ENCODE measurements at regions not wholly inside any gene's neighbourhood (a gene's known extent, or its start where the extent isn't known, plus 50 kb on each side); places are given as distances from the start of the nearest gene placed in this dataset.
"Not testable (repeated sequence)": the region's sequence is repeated elsewhere in the genome, so short reads cannot be mapped to it uniquely, and the experiment has no call there.

GRCh38 chr2:11898576-11898975, 152.1 kb downstream of the LPIN1 start:
- H3K4me1 ChIP-seq (ENCODE audit: insufficient read depth, low read length), result no peaks in the 10 kb centered on the region
- H3K79me2 ChIP-seq (ENCODE audit: insufficient read depth, low read length), result no peaks in the 10 kb centered on the region
- no peak overlapping the region for H3K9ac ChIP-seq (ENCODE audit: low read depth, low read length)
- no peaks in the 10 kb centered on the region for H3K27me3 ChIP-seq (ENCODE audit: insufficient read depth, low read length, poor library complexity)
- H3K4me2 ChIP-seq (ENCODE audit: insufficient read depth, low read length), result no peak overlapping the region
- no peak overlapping the region for H2AFZ ChIP-seq (ENCODE audit: low read depth, low read length)
- ATAC-seq (ENCODE audit: insufficient read depth, low read depth) (no peak), DNase-seq (no peak)
- no peaks in the 10 kb centered on the region for H3K9me3 ChIP-seq (ENCODE audit: insufficient read depth, low read length, severe bottlenecking)
- no peaks in the 10 kb centered on the region for H4K20me1 ChIP-seq (ENCODE audit: insufficient read depth, low read length)
- H3K27ac ChIP-seq (ENCODE audit: low read length), result no peak overlapping the region
- no peak overlapping the region for H3K4me3 ChIP-seq (ENCODE audit: low read depth in 1 of 2, low read length in 2 of 2)
- no peak for TF ChIP-seq EZH2 (IDR thresholded peaks at IDR 0.05; ENCODE audit: borderline replicate concordance, low read depth, low read length, severe bottlenecking)
- TF ChIP-seq, protein P1, sequence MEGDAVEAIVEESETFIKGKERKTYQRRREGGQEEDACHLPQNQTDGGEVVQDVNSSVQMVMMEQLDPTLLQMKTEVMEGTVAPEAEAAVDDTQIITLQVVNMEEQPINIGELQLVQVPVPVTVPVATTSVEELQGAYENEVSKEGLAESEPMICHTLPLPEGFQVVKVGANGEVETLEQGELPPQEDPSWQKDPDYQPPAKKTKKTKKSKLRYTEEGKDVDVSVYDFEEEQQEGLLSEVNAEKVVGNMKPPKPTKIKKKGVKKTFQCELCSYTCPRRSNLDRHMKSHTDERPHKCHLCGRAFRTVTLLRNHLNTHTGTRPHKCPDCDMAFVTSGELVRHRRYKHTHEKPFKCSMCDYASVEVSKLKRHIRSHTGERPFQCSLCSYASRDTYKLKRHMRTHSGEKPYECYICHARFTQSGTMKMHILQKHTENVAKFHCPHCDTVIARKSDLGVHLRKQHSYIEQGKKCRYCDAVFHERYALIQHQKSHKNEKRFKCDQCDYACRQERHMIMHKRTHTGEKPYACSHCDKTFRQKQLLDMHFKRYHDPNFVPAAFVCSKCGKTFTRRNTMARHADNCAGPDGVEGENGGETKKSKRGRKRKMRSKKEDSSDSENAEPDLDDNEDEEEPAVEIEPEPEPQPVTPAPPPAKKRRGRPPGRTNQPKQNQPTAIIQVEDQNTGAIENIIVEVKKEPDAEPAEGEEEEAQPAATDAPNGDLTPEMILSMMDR (IDR thresholded peaks at IDR 0.05; ENCODE audit: borderline replicate concordance, extremely low read depth, low read length, poor library complexity, severe bottlenecking), result no peak
- H3K36me3 ChIP-seq (ENCODE audit: insufficient read depth, low read length), result no peaks in the 10 kb centered on the region

- Histone ChIP-seq H3K27ac (ENCODE audit: low read length) (no peak overlapping the region), H4K20me1 (ENCODE audit: insufficient read depth, low read length) (no peaks in the 10 kb centered on the region), H3K4me1 (ENCODE audit: insufficient read depth, low read length) (no peaks in the 10 kb centered on the region), H3K9me3 (ENCODE audit: insufficient read depth, low read length, severe bottlenecking) (no peaks in the 10 kb centered on the region), H3K9ac (ENCODE audit: low read depth, low read length) (no peak overlapping the region), H3K4me2 (ENCODE audit: insufficient read depth, low read length) (no peak overlapping the region), H3K79me2 (ENCODE audit: insufficient read depth, low read length) (no peaks in the 10 kb centered on the region), H3K4me3 (ENCODE audit: low read depth in 1 of 2, low read length in 2 of 2) (no peak overlapping the region), H3K27me3 (ENCODE audit: insufficient read depth, low read length, poor library complexity) (no peaks in the 10 kb centered on the region), H3K36me3 (ENCODE audit: insufficient read depth, low read length) (no peaks in the 10 kb centered on the region), H2AFZ (ENCODE audit: low read depth, low read length) (peak overlapping the region; percentile 19; the same call in 1 of the 2 replicates)
- no peak for ATAC-seq (ENCODE audit: insufficient read depth, low read depth)
- DNase-seq, result no peak
- TF ChIP-seq, protein P1 (IDR thresholded peaks at IDR 0.05; ENCODE audit: borderline replicate concordance, extremely low read depth, low read length, poor library complexity, severe bottlenecking), result no peak
- no peak for TF ChIP-seq EZH2 (IDR thresholded peaks at IDR 0.05; ENCODE audit: borderline replicate concordance, low read depth, low read length, severe bottlenecking)
Measured at GRCh38 chr2:11899264-11899818, 152.9 kb downstream of the LPIN1 start.

DNA sequence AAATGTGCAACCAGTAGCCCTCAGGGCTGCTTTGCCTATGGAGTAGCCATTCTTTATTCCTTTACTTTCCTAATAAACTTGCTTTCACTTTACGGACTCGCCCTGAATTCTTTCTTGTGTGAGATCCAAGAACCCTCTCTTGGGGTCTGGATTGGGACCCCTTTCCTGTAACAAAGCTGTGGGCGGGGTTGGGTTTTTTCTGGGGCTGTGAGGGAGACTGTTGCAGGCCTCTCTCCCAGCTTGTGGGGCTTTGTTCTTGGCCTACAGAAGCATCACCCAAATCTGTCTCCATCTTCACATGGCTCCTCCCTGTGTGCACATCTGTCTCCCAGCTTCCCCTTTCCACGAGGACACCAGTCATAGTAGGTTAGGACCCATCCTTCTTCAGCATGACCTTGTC, 154.5 kb downstream of the LPIN1 start:
- H4K20me1 ChIP-seq (ENCODE audit: insufficient read depth, low read length); H3K4me3 ChIP-seq (ENCODE audit: low read depth in 1 of 2, low read length in 2 of 2); H3K36me3 ChIP-seq (ENCODE audit: insufficient read depth, low read length); H3K9me3 ChIP-seq (ENCODE audit: insufficient read depth, low read length, severe bottlenecking); H3K27ac ChIP-seq (ENCODE audit: low read length); H3K4me1 ChIP-seq (ENCODE audit: insufficient read depth, low read length); ATAC-seq (ENCODE audit: insufficient read depth, low read depth); H3K27me3 ChIP-seq (ENCODE audit: insufficient read depth, low read length, poor library complexity); H3K79me2 ChIP-seq (ENCODE audit: insufficient read depth, low read length); H3K4me2 ChIP-seq (ENCODE audit: insufficient read depth, low read length); H2AFZ ChIP-seq (ENCODE audit: low read depth, low read length); H3K9ac ChIP-seq (ENCODE audit: low read depth, low read length); DNase-seq: not testable (repeated sequence)

DNA sequence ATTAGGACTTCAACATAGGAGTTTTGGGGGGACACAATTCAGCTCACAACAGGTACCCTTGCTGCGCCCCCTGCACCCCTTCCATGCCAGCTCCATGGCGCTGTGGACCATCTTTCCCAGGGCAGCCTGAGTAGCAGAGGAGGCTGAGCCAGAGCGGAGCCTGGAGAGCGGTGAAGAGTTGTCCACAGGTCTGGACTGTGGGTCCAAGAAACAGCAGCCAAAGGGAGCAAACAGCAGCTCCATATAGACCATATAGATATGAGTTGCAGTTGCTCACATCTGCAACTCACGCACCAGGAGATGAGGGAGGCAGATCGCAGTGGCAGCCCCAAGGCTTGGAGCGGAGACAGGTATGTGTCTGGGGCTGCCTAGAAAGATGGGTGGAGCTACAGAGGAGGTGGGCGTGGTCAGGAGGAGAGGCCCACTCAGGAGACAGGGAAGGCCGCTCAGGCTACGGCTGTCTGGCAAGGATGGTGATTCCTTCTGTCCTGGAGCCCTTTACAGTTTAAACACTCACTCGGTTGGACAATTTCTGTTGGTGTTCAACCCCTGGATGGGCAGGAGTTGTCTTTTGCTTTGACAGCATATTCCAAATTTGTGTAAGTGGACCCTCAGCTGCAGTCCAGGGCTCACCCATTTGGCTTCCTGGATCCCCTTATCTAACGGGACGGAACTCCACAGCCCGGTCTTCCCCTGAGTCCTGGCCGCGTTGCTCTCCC, 155.1 kb downstream of the LPIN1 start:
- Histone ChIP-seq H3K9ac (ENCODE audit: low read depth, low read length) (no peak overlapping the region), H3K79me2 (ENCODE audit: insufficient read depth, low read length) (no peaks in the 10 kb centered on the region), H3K27me3 (ENCODE audit: insufficient read depth, low read length, poor library complexity) (no peaks in the 10 kb centered on the region), H3K4me2 (ENCODE audit: insufficient read depth, low read length) (no peak overlapping the region), H3K27ac (ENCODE audit: low read length) (no peak overlapping the region), H4K20me1 (ENCODE audit: insufficient read depth, low read length) (no peaks in the 10 kb centered on the region), H3K36me3 (ENCODE audit: insufficient read depth, low read length) (no peaks in the 10 kb centered on the region), H3K9me3 (ENCODE audit: insufficient read depth, low read length, severe bottlenecking) (no peaks in the 10 kb centered on the region), H2AFZ (ENCODE audit: low read depth, low read length) (no peak overlapping the region), H3K4me1 (ENCODE audit: insufficient read depth, low read length) (no peaks in the 10 kb centered on the region), H3K4me3 (ENCODE audit: low read depth in 1 of 2, low read length in 2 of 2) (no peak overlapping the region)
- ATAC-seq (ENCODE audit: insufficient read depth, low read depth) (no peak), DNase-seq (no peak)
- TF ChIP-seq EZH2 (IDR thresholded peaks at IDR 0.05; ENCODE audit: borderline replicate concordance, low read depth, low read length, severe bottlenecking), result no peak
- TF ChIP-seq, protein P1 (IDR thresholded peaks at IDR 0.05; ENCODE audit: borderline replicate concordance, extremely low read depth, low read length, poor library complexity, severe bottlenecking), result no peak
